ENCODE measurements at regions not wholly inside any gene's neighbourhood (a gene's known extent, or its start where the extent isn't known, plus 50 kb on each side); places are given as distances from the start of the nearest gene placed in this dataset.
A peak's percentile ranks its signal among the peaks of the same experiment; 100 is the strongest.

DNA sequence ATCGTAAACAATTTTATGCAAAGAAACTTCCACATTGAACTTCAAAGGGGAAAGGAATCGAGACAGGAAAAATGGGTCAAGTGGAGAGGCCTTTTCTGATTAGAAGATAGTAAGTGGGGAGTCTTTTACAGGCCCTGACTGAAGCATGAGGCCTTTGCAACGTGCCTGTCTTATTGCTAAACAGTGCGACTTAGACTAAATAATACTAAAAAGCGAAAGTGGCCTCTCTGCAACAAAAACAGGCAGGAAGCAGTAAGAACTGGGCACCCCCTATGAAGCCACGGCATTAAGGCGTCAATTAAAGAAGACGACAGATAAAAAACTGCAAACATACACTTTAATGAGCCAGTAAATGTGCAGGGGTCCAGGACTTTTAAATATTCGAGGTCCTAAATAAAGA lies 283.4 kb upstream of the GRIP1 start:
- Histone ChIP-seq H2BK5ac (ENCODE audit: low read length) (no peak overlapping the region), H4K8ac (ENCODE audit: low read depth, low read length) (no peak overlapping the region)
- no CpG with 5 or more reads among the region's 9 CpGs for WGBS, 2 donors (ENCODE audit: extremely low coverage in 2 of 2, insufficient read length in 2 of 2, insufficient replicate concordance in 1 of 2)

DNA sequence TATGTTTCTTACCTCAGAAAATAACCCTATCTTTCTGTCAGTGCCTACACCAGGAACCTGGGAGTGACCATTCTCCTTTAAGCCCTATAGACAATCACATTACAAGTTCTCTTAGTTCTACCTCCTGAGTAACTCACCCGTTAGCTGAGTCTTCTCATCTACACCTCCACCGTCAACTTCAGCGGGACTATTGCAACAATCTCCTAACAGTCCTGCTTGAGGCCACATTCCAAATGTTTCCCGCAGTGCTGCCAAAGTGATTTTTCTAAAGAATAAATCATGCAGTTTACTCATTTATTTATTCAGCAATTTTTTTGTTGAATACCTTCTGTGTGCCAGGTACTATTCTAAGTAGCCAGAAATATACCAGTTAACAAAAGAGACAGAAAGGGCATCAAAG lies 285.0 kb upstream of the GRIP1 start:
- Histone ChIP-seq H3K4me1 (ENCODE audit: control insufficient read depth in 2 of 2, insufficient read depth in 1 of 2, low read depth in 1 of 2, low read length in 2 of 2) (peaks cover 2 to 10% of the 10 kb centered on the region in 2 donors), H3K14ac (ENCODE audit: low read length) (no peak overlapping the region), H2BK12ac (ENCODE audit: low read length) (no peak overlapping the region), H3K18ac (ENCODE audit: low read length) (no peak overlapping the region), H3K4me2 (ENCODE audit: insufficient read depth, low read length, poor library complexity, severe bottlenecking) (no peak overlapping the region), H4K91ac (ENCODE audit: low read depth, low read length, poor library complexity) (no peak overlapping the region), H2BK120ac (ENCODE audit: low read depth, low read length) (no peak overlapping the region), H3K4ac (ENCODE audit: low read length) (no peak overlapping the region), H2BK15ac (ENCODE audit: low read length) (no peak overlapping the region), H3K27me3 (ENCODE audit: control insufficient read depth in 3 of 3, insufficient read depth in 3 of 3, low read depth in 1 of 3, low read length in 3 of 3) (no peaks in the 10 kb centered on the region), H3K4me3 (ENCODE audit: low read length in 2 of 2) (no peak overlapping the region), H3K9me3 (replicated peaks in 1 of 2; ENCODE audit: control insufficient read depth in 2 of 2, insufficient read depth in 1 of 2, low read depth in 1 of 2, low read length in 2 of 2) (no peaks in the 10 kb centered on the region), H3K23ac (ENCODE audit: low read depth, low read length, poor library complexity) (no peak overlapping the region), H3K36me3 (replicated peaks in 1 of 2; ENCODE audit: control insufficient read depth in 2 of 2, insufficient read depth in 2 of 2, low read length in 2 of 2) (no peaks in the 10 kb centered on the region), H3K27ac (replicated peaks; ENCODE audit: low read length) (no peak overlapping the region), H4K8ac (ENCODE audit: low read depth, low read length) (no peak overlapping the region), H3K9ac (ENCODE audit: low read depth, low read length, poor library complexity) (no peak overlapping the region), H2AK5ac (ENCODE audit: low read depth, low read length) (no peak overlapping the region), H2AFZ (ENCODE audit: low read length) (no peak overlapping the region), H2BK5ac (ENCODE audit: low read length) (no peak overlapping the region), H3K79me1 (ENCODE audit: low read depth, low read length) (no peaks in the 10 kb centered on the region)
- no peak for DNase-seq (ENCODE audit: low spot score)
- no CpG with 5 or more reads among the region's 4 CpGs for WGBS, 2 donors (ENCODE audit: extremely low coverage in 2 of 2, insufficient read length in 2 of 2, insufficient replicate concordance in 1 of 2)

More for the DNA sequence above, 283.4 kb upstream of the GRIP1 start:
- H2BK120ac ChIP-seq (ENCODE audit: low read depth, low read length), result no peak overlapping the region
- DNase-seq (ENCODE audit: low spot score), result no peak
- H3K36me3 ChIP-seq (replicated peaks in 1 of 2; ENCODE audit: control insufficient read depth in 2 of 2, insufficient read depth in 2 of 2, low read length in 2 of 2), result no peaks in the 10 kb centered on the region
- H4K91ac ChIP-seq (ENCODE audit: low read depth, low read length, poor library complexity), result no peak overlapping the region
- H2BK15ac ChIP-seq (ENCODE audit: low read length), result no peak overlapping the region
- H2AFZ ChIP-seq (ENCODE audit: low read length), result peak overlapping the region; percentile 4
- no peak overlapping the region for H3K4me3 ChIP-seq (ENCODE audit: low read length in 2 of 2)
- H3K18ac ChIP-seq (ENCODE audit: low read length), result no peak overlapping the region
- no peak overlapping the region for H3K4ac ChIP-seq (ENCODE audit: low read length)
- H3K4me1 ChIP-seq (ENCODE audit: control insufficient read depth in 2 of 2, insufficient read depth in 1 of 2, low read depth in 1 of 2, low read length in 2 of 2), result peaks cover 2 to 10% of the 10 kb centered on the region in 2 donors
- no peak overlapping the region for H3K14ac ChIP-seq (ENCODE audit: low read length)
- H3K9me3 ChIP-seq (replicated peaks in 1 of 2; ENCODE audit: control insufficient read depth in 2 of 2, insufficient read depth in 1 of 2, low read depth in 1 of 2, low read length in 2 of 2), result no peaks in the 10 kb centered on the region
- no peak overlapping the region for H3K23ac ChIP-seq (ENCODE audit: low read depth, low read length, poor library complexity)
- no peak overlapping the region for H3K27ac ChIP-seq (replicated peaks; ENCODE audit: low read length)
- H3K27me3 ChIP-seq (ENCODE audit: control insufficient read depth in 3 of 3, insufficient read depth in 3 of 3, low read depth in 1 of 3, low read length in 3 of 3), result no peaks in the 10 kb centered on the region
- H2BK12ac ChIP-seq (ENCODE audit: low read length), result no peak overlapping the region
- H3K9ac ChIP-seq (ENCODE audit: low read depth, low read length, poor library complexity), result no peak overlapping the region
- H3K4me2 ChIP-seq (ENCODE audit: insufficient read depth, low read length, poor library complexity, severe bottlenecking), result no peak overlapping the region
- H2AK5ac ChIP-seq (ENCODE audit: low read depth, low read length), result no peak overlapping the region
- no peaks in the 10 kb centered on the region for H3K79me1 ChIP-seq (ENCODE audit: low read depth, low read length)

GRCh38 chr12:66964629-66965028 lies 285.8 kb upstream of the GRIP1 start:
- H4K8ac ChIP-seq (ENCODE audit: low read depth, low read length), result no peak overlapping the region
- H3K9ac ChIP-seq (ENCODE audit: low read depth, low read length, poor library complexity), result no peak overlapping the region
- WGBS, 2 donors (ENCODE audit: extremely low coverage in 2 of 2, insufficient read length in 2 of 2, insufficient replicate concordance in 1 of 2), result no CpG with 5 or more reads among the region's 2 CpGs
- H3K27me3 ChIP-seq (ENCODE audit: control insufficient read depth in 3 of 3, insufficient read depth in 3 of 3, low read depth in 1 of 3, low read length in 3 of 3), result no peaks in the 10 kb centered on the region
- no peak overlapping the region for H2BK120ac ChIP-seq (ENCODE audit: low read depth, low read length)
- H3K9me3 ChIP-seq (replicated peaks in 1 of 2; ENCODE audit: control insufficient read depth in 2 of 2, insufficient read depth in 1 of 2, low read depth in 1 of 2, low read length in 2 of 2), result no peaks in the 10 kb centered on the region
- H3K27ac ChIP-seq (replicated peaks; ENCODE audit: low read length), result no peak overlapping the region
- H3K79me1 ChIP-seq (ENCODE audit: low read depth, low read length), result no peaks in the 10 kb centered on the region
- H3K4ac ChIP-seq (ENCODE audit: low read length), result no peak overlapping the region
- no peak overlapping the region for H3K23ac ChIP-seq (ENCODE audit: low read depth, low read length, poor library complexity)
- no peak overlapping the region for H3K4me3 ChIP-seq (ENCODE audit: low read length in 2 of 2)
- no peak overlapping the region for H3K14ac ChIP-seq (ENCODE audit: low read length)
- no peak overlapping the region for H4K91ac ChIP-seq (ENCODE audit: low read depth, low read length, poor library complexity)
- H3K4me2 ChIP-seq (ENCODE audit: insufficient read depth, low read length, poor library complexity, severe bottlenecking), result no peak overlapping the region
- no peak overlapping the region for H2BK5ac ChIP-seq (ENCODE audit: low read length)
- H3K18ac ChIP-seq (ENCODE audit: low read length), result no peak overlapping the region
- DNase-seq (ENCODE audit: low spot score), result no peak
- no peak overlapping the region for H2AFZ ChIP-seq (ENCODE audit: low read length)
- H2BK12ac ChIP-seq (ENCODE audit: low read length), result no peak overlapping the region
- peaks cover 2 to 10% of the 10 kb centered on the region in 2 donors for H3K4me1 ChIP-seq (ENCODE audit: control insufficient read depth in 2 of 2, insufficient read depth in 1 of 2, low read depth in 1 of 2, low read length in 2 of 2)
- H2BK15ac ChIP-seq (ENCODE audit: low read length), result no peak overlapping the region
- no peaks in the 10 kb centered on the region for H3K36me3 ChIP-seq (replicated peaks in 1 of 2; ENCODE audit: control insufficient read depth in 2 of 2, insufficient read depth in 2 of 2, low read length in 2 of 2)
- H2AK5ac ChIP-seq (ENCODE audit: low read depth, low read length), result no peak overlapping the region

DNA sequence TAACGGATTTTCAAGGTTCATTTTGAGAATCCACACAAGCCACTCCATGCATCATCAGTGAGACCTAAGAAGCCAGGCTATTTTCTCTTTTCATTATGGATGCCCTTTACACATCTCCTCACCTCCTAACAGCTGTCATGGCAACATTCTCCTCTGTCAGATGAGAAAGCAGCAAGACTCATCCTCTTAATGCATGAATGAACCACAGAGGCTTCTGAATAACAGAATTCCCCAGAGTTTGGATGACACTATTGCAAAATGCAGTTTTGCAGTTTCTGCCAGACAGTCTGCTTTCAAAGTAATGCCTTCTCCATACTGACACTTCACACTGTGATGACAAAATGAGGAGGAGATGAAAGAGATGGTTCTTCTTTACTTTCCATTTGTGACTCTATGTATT lies 286.7 kb upstream of the GRIP1 start:
- no peak overlapping the region for H2AFZ ChIP-seq (ENCODE audit: low read length)
- no peak for DNase-seq (ENCODE audit: low spot score)
- no peak overlapping the region for H3K14ac ChIP-seq (ENCODE audit: low read length)
- no peak overlapping the region for H3K9ac ChIP-seq (ENCODE audit: low read depth, low read length, poor library complexity)
- H3K9me3 ChIP-seq (replicated peaks in 1 of 2; ENCODE audit: control insufficient read depth in 2 of 2, insufficient read depth in 1 of 2, low read depth in 1 of 2, low read length in 2 of 2), result no peaks in the 10 kb centered on the region
- no CpG with 5 or more reads among the region's 1 CpG for WGBS, 2 donors (ENCODE audit: extremely low coverage in 2 of 2, insufficient read length in 2 of 2, insufficient replicate concordance in 1 of 2)
- no peaks in the 10 kb centered on the region for H3K79me1 ChIP-seq (ENCODE audit: low read depth, low read length)
- H3K4me3 ChIP-seq (ENCODE audit: low read length in 2 of 2), result no peak overlapping the region
- H3K23ac ChIP-seq (ENCODE audit: low read depth, low read length, poor library complexity), result no peak overlapping the region
- no peak overlapping the region for H4K8ac ChIP-seq (ENCODE audit: low read depth, low read length)
- H3K27me3 ChIP-seq (ENCODE audit: control insufficient read depth in 3 of 3, insufficient read depth in 3 of 3, low read depth in 1 of 3, low read length in 3 of 3), result no peaks in the 10 kb centered on the region
- H2BK120ac ChIP-seq (ENCODE audit: low read depth, low read length), result no peak overlapping the region
- no peak overlapping the region for H2BK5ac ChIP-seq (ENCODE audit: low read length)
- no peak overlapping the region for H2BK12ac ChIP-seq (ENCODE audit: low read length)
- no peak overlapping the region for H2AK5ac ChIP-seq (ENCODE audit: low read depth, low read length)
- H3K27ac ChIP-seq (replicated peaks; ENCODE audit: low read length), result no peak overlapping the region
- no peak overlapping the region for H3K4ac ChIP-seq (ENCODE audit: low read length)
- H3K4me2 ChIP-seq (ENCODE audit: insufficient read depth, low read length, poor library complexity, severe bottlenecking), result no peak overlapping the region
- H4K91ac ChIP-seq (ENCODE audit: low read depth, low read length, poor library complexity), result no peak overlapping the region
- no peaks in the 10 kb centered on the region for H3K36me3 ChIP-seq (replicated peaks in 1 of 2; ENCODE audit: control insufficient read depth in 2 of 2, insufficient read depth in 2 of 2, low read length in 2 of 2)
- H3K18ac ChIP-seq (ENCODE audit: low read length), result no peak overlapping the region
- H3K4me1 ChIP-seq (ENCODE audit: control insufficient read depth in 2 of 2, insufficient read depth in 1 of 2, low read depth in 1 of 2, low read length in 2 of 2), result peaks cover 2 to 10% of the 10 kb centered on the region in 2 donors
- H2BK15ac ChIP-seq (ENCODE audit: low read length), result no peak overlapping the region

All from neuronal stem cell (in vitro differentiated cells).